Fibroblast of the aortic adventitia (primary cell): ENCODE measurements at regions not wholly inside any gene's neighbourhood (a gene's known extent, or its start where the extent isn't known, plus 50 kb on each side); places are given as distances from the start of the nearest gene placed in this dataset.

Source experiments
- DNase-seq: peaks from one replicate; pipeline ENCODE4 v3.0.0-alpha.2; 2010; ENCODE audit warnings: low read depth
- H3K4me3 ChIP-seq: 2 replicates; pipeline ENCODE4 v1.5.1; 2011; ENCODE audit warnings: low read depth, mild to moderate bottlenecking, control low read depth, low read length, moderate library complexity
- TF ChIP-seq, protein P1 (sequence below): IDR thresholded peaks from 2 replicates; pipeline ENCODE4 v1.5.1; 2011; ENCODE audit warnings: mild to moderate bottlenecking, low read length, control low read depth, inconsistent platforms; ENCODE audit not compliant: insufficient read depth

DNA sequence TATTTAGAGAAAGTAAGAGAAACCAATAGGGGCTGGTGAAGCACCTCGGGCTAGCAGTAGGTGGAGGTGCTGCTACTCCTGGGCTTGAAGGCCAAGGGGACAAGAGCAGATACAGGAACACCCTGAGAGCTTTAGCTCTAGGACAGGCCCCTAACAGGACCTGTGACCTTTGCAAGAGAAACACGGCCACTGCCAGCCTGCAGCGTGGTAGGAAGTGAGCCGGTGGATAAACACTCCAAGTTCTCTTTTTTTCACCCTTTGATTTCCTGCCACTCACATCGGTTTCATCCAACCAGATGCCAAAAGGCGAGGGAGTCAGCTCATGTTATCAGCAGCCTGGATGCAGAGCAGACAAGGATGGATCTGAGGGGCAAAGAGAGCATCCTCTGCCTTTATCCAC, 66.8 kb upstream of the SPRED2 start:
- TF ChIP-seq, protein P1, sequence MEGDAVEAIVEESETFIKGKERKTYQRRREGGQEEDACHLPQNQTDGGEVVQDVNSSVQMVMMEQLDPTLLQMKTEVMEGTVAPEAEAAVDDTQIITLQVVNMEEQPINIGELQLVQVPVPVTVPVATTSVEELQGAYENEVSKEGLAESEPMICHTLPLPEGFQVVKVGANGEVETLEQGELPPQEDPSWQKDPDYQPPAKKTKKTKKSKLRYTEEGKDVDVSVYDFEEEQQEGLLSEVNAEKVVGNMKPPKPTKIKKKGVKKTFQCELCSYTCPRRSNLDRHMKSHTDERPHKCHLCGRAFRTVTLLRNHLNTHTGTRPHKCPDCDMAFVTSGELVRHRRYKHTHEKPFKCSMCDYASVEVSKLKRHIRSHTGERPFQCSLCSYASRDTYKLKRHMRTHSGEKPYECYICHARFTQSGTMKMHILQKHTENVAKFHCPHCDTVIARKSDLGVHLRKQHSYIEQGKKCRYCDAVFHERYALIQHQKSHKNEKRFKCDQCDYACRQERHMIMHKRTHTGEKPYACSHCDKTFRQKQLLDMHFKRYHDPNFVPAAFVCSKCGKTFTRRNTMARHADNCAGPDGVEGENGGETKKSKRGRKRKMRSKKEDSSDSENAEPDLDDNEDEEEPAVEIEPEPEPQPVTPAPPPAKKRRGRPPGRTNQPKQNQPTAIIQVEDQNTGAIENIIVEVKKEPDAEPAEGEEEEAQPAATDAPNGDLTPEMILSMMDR: no peak
- DNase-seq: no peak
- no peak overlapping the region for H3K4me3 ChIP-seq

DNA sequence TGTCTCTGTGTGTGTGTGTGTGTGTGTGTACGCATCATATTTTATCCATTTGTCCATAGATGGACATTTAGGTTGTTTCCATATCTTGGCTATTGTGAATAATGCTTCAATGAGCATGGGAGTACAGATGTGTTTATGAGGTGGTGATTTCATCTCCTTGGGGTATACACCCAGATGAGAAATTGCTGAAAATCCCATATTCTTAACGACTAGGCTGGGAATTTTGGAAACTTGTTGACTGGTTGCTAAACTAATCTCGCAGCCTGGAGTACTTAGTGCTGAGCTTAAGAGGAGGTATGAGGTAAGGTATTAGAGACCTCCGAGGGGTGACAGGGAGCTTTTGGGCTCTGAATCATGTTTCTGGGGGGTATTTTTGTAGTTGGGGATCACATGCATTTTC, 66.0 kb upstream of the SPRED2 start:
- TF ChIP-seq, protein P1: no peak
- DNase-seq: no peak

DNA sequence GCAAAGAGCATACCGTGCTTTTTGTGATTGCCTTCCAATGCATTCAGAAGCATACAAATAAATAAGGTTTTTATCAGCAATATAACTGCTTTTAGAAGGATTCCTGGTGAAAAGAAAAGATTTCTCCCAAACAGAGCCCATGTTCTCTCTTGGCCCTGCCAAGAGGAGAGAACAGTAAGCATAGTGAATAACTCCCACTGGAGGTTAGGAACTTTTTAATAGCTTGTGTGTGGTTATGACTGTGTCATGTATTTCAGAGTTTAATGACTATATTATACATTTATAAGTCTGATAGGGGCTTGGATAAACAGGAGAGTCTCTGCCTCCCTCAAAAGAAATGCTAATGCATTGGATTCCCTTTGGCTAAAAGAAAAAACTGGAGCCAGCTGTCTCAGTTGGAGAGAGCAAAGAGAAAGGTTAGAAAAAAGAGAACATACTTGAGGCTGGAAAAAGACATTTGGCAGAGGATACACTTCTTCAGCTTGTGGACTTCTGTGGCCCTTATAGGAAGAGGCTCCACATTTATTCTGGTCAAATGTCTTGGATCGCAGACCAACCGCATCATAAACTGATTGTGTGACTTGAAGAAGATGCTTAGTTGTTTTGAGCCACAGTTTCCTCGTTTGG, 63.0 kb upstream of the SPRED2 start:
- no peak overlapping the region for H3K4me3 ChIP-seq
- TF ChIP-seq, protein P1: no peak
- no peak for DNase-seq

More for the DNA sequence above, 66.0 kb upstream of the SPRED2 start:
- H3K4me3 ChIP-seq: no peak overlapping the region

DNA sequence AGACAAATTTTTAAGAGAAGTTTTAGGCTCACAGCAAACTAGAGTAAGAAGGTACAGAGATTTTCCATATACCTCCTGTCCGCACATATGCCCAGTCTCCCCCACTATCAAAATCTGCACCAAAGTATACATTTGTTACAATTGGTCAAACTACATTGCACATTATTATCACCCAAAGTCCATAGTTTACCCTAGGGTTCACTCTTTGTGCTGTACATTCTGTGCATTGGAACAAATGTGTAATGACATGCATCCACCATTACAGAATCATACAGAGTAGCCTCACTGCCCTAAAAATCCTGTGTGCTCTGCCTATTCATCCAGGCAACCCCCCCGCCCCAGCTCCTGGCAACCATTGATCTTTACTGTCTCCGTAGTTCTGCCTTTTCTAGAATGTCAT, 61.7 kb upstream of the SPRED2 start:
- no peak overlapping the region for H3K4me3 ChIP-seq
- DNase-seq: no peak
- TF ChIP-seq, protein P1: no peak

DNA sequence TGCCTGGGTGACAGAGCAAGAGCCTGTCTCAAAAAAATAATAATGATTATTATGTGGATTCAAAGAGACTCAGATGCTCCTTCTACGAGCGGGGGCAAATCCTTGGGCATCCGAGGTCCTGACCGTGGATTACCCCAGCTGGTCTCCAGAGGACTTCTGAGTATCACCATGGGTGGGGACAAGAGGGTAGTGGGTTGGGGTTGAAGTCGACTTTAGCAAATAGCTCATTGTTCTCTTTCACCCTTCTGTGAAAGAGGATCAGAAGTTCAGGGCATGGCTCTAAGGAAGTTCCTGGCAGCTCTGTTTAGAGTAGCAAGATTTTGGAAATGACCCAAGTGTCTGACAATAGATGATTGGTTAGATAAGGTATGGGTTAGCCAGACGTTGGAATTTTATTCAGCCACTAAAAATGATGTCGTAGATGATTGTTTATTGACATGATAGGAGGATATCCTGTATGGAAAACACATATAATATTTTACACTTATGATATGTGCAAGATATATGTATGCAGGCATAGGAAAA, 59.0 kb upstream of the SPRED2 start:
- H3K4me3 ChIP-seq: no peak overlapping the region
- TF ChIP-seq, protein P1: no peak
- peak; percentile 12 for DNase-seq

DNA sequence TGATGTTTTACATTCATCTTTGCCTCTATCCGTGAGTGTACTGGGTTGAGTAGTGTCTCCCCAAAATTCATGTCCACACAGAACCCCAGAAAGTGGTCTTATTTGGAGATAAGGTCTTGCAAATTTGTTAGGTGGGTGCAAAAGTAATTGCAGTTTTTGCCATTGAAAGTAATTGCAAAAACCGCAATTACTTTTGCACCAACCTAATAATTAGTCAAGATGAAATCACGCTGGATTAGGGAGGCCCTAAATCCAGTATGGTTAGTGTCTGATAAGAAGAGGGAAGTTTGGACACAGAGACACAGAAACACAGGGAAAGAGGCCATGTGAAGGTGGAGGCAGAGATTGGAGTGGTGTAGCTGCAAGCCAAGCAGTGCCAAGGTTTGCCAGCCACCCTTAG, 57.8 kb upstream of the SPRED2 start:
- TF ChIP-seq, protein P1: no peak
- no peak for DNase-seq
- no peak overlapping the region for H3K4me3 ChIP-seq

DNA sequence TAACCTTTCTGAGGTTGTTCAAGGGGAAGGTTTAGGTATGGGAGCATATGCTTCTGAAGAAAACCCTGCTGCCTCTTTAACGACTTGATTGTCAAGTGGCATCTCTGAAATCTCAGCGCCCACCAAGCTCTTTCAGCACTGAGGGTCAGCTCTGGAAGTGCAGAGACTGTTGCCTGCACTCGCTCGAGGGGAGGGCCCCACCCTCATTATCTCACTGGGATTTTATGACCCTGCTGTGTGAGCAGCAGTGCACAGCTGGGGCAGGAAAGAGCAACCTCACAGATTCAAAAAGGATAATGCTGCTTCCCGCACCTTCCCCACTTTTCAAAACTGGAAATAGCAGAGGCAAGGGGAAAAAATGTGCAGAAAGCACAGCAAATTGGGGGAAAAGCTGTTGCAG, 56.9 kb upstream of the SPRED2 start:
- no peak for DNase-seq
- TF ChIP-seq, protein P1: no peak
- no peak overlapping the region for H3K4me3 ChIP-seq
